Cardiac fibroblast (primary cell): ENCODE measurements at regions not wholly inside any gene's neighbourhood (a gene's known extent, or its start where the extent isn't known, plus 50 kb on each side); places are given as distances from the start of the nearest gene placed in this dataset.

Experiments
- DNase-seq, 2 donors: peaks; one replicate each; pipeline versions ENCODE4 v3.0.0 to v3.0.0-alpha.2; 2010; ENCODE audit warnings: low read depth in 2 of 2
- H3K4me3 ChIP-seq, 2 donors: replicated peaks in 1 of 2; 1 replicate in 1 of 2; 2 replicates in 1 of 2; pipeline ENCODE4 v1.5.1; 2011; ENCODE audit warnings: low read depth in 2 of 2, low read length in 2 of 2, mild to moderate bottlenecking in 2 of 2, moderate library complexity in 1 of 2
- CTCF ChIP-seq: IDR thresholded peaks from one replicate; pipeline ENCODE4 v1.5.1; 2011; ENCODE audit warnings: low read depth, mild to moderate bottlenecking, low read length, inconsistent platforms

GRCh38 chr4:138659037-138659811 lies 356.4 kb upstream of the NOCT start:
- DNase-seq = no peak
- H3K4me3 ChIP-seq = no peak overlapping the region
- no peak for TF ChIP-seq CTCF

- no peak for DNase-seq
- no peak for TF ChIP-seq CTCF
- no peak overlapping the region for H3K4me3 ChIP-seq
Measured at GRCh38 chr4:138658518-138658917, 357.1 kb upstream of the NOCT start.

- no peak overlapping the region for H3K4me3 ChIP-seq
- no peak for DNase-seq
- TF ChIP-seq CTCF = no peak
Measured at GRCh38 chr4:138656990-138657389, 358.6 kb upstream of the NOCT start.

- DNase-seq = no peak
- H3K4me3 ChIP-seq = no peak overlapping the region
- no peak for TF ChIP-seq CTCF
Measured at GRCh38 chr4:138655985-138656384, 359.6 kb upstream of the NOCT start.

GRCh38 chr4:138655286-138655685 lies 360.3 kb upstream of the NOCT start:
- no peak for DNase-seq
- no peak for TF ChIP-seq CTCF

GRCh38 chr4:138650929-138651448 lies 364.6 kb upstream of the NOCT start:
- TF ChIP-seq CTCF = no peak
- peak; percentile 54 for DNase-seq
- no peak overlapping the region for H3K4me3 ChIP-seq

More at GRCh38 chr4:138655286-138655685, 360.3 kb upstream of the NOCT start:
- no peak overlapping the region for H3K4me3 ChIP-seq
